ENCODE measurements at regions not wholly inside any gene's neighbourhood (a gene's known extent, or its start where the extent isn't known, plus 50 kb on each side); places are given as distances from the start of the nearest gene placed in this dataset.

- TF ChIP-seq CTCF (conservative IDR thresholded peaks at IDR 0.05 in 1 of 2, IDR thresholded peaks at IDR 0.05 in 1 of 2; ENCODE audit: extremely low read depth in 1 of 2, insufficient read depth in 1 of 2, low read depth in 1 of 2, low read length in 2 of 2) (no peak), EZH2 (IDR thresholded peaks at IDR 0.05; ENCODE audit: borderline replicate concordance, low read length) (no peak)
Observed at GRCh38 chr17:34733333-34733732, 154.0 kb downstream of the TMEM132E start.

All from mammary epithelial cell (primary cell).